HCT116 (cell line): ENCODE measurements at regions not wholly inside any gene's neighbourhood (a gene's known extent, or its start where the extent isn't known, plus 50 kb on each side); places are given as distances from the start of the nearest gene placed in this dataset.

Experiments
- CTCF ChIP-seq, 3 experiments: fragments of 200-600 bp in 1 of 3; sonication (generic) in 1 of 3; IDR thresholded peaks in 2 of 3; conservative IDR thresholded peaks in 1 of 3; 2 replicates each; pipeline ENCODE4 v1.5.1; 2012 to 2017; ENCODE audit warnings: low read depth in 2 of 3, low read length in 2 of 3, antibody characterized with exemption in 1 of 3, borderline replicate concordance in 1 of 3, control low read depth in 1 of 3, mild to moderate bottlenecking in 1 of 3, mixed read lengths in 1 of 3, mixed run types in 1 of 3, moderate library complexity in 1 of 3; ENCODE audit not compliant: insufficient read depth in 1 of 3
- EZH2 ChIP-seq: fragments of 200-600 bp; sonication (generic); IDR thresholded peaks from 2 replicates; pipeline ENCODE4 v1.6.1; 2017; ENCODE audit warnings: antibody characterized with exemption, mixed run types
- MAX ChIP-seq: IDR thresholded peaks from 2 replicates; pipeline ENCODE4 v1.6.1; 2012
- SP1 ChIP-seq: IDR thresholded peaks from 2 replicates; pipeline ENCODE4 v1.6.1; 2012; ENCODE audit warnings: low read depth
- ZNF274 ChIP-seq: fragments of 200-500 bp; sonication (Bioruptor generic); IDR thresholded peaks from 2 replicates; pipeline ENCODE4 v1.6.1; 2014; ENCODE audit warnings: mild to moderate bottlenecking, low read depth, low read length, inconsistent platforms
- TF ChIP-seq, protein P1 (sequence below): IDR thresholded peaks from 2 replicates; pipeline ENCODE4 v1.6.1; 2011; ENCODE audit warnings: mild to moderate bottlenecking, low read length, moderate library complexity; ENCODE audit not compliant: insufficient replicate concordance; ENCODE audit errors: extremely low read depth

- TF ChIP-seq SP1 (no peak), ZNF274 (no peak), MAX (no peak), CTCF (IDR thresholded peaks at IDR 0.05 in 2 of 3, conservative IDR thresholded peaks at IDR 0.05 in 1 of 3; ENCODE audit: borderline replicate concordance in 1 of 3, insufficient read depth in 1 of 3, low read depth in 2 of 3, low read length in 2 of 3) (no peak), EZH2 (no peak)
- TF ChIP-seq, protein P1, sequence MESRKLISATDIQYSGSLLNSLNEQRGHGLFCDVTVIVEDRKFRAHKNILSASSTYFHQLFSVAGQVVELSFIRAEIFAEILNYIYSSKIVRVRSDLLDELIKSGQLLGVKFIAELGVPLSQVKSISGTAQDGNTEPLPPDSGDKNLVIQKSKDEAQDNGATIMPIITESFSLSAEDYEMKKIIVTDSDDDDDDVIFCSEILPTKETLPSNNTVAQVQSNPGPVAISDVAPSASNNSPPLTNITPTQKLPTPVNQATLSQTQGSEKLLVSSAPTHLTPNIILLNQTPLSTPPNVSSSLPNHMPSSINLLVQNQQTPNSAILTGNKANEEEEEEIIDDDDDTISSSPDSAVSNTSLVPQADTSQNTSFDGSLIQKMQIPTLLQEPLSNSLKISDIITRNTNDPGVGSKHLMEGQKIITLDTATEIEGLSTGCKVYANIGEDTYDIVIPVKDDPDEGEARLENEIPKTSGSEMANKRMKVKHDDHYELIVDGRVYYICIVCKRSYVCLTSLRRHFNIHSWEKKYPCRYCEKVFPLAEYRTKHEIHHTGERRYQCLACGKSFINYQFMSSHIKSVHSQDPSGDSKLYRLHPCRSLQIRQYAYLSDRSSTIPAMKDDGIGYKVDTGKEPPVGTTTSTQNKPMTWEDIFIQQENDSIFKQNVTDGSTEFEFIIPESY = no peak
Observed at GRCh38 chr4:114284629-114285028, 305.2 kb upstream of the ARSJ start.
